ENCODE measurements at regions not wholly inside any gene's neighbourhood (a gene's known extent, or its start where the extent isn't known, plus 50 kb on each side); places are given as distances from the start of the nearest gene placed in this dataset.
"Not testable (repeated sequence)": the region's sequence is repeated elsewhere in the genome, so short reads cannot be mapped to it uniquely, and the experiment has no call there.

DNA sequence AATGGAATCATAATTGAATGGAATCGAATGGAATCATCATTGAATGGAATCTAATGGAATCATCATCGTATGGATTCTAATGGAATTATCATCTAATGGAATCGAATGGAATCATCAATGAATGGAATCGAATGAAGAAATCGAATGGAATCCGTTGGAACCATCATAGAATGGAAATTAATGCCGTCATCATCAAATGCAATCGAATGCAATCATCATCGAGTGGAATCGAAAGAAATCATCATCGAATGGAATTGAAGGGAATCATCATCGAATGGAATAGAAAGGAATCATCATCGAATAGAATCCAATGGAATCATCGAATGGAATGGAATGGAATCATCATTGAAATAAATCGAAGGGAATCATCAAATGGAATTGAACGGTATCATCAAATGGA is 217.2 kb downstream of the SHCBP1 start:
- Histone ChIP-seq H2BK5ac (ENCODE audit: low read length) (no peak overlapping the region), H4K91ac (ENCODE audit: low read depth, low read length, poor library complexity) (no peak overlapping the region), H2AFZ (ENCODE audit: low read length) (no peak overlapping the region), H3K4me1 (ENCODE audit: control insufficient read depth in 2 of 2, insufficient read depth in 1 of 2, low read depth in 1 of 2, low read length in 2 of 2) (no peaks in the 10 kb centered on the region), H3K23ac (ENCODE audit: low read depth, low read length, poor library complexity) (no peak overlapping the region), H2AK5ac (ENCODE audit: low read depth, low read length) (no peak overlapping the region), H3K4me3 (ENCODE audit: low read length in 2 of 2) (no peak overlapping the region), H3K27me3 (ENCODE audit: control insufficient read depth in 3 of 3, insufficient read depth in 3 of 3, low read depth in 1 of 3, low read length in 3 of 3) (no peaks in the 10 kb centered on the region), H4K8ac (ENCODE audit: low read depth, low read length) (no peak overlapping the region), H3K14ac (ENCODE audit: low read length) (no peak overlapping the region), H2BK12ac (ENCODE audit: low read length) (no peak overlapping the region), H3K9ac (ENCODE audit: low read depth, low read length, poor library complexity) (no peak overlapping the region), H3K79me1 (ENCODE audit: low read depth, low read length) (no peaks in the 10 kb centered on the region), H3K9me3 (replicated peaks in 1 of 2; ENCODE audit: control insufficient read depth in 2 of 2, insufficient read depth in 1 of 2, low read depth in 1 of 2, low read length in 2 of 2) (peaks cover 0 to 3% of the 10 kb centered on the region in 2 donors), H3K4me2 (ENCODE audit: insufficient read depth, low read length, poor library complexity, severe bottlenecking) (no peak overlapping the region), H3K4ac (ENCODE audit: low read length) (no peak overlapping the region), H2BK15ac (ENCODE audit: low read length) (no peak overlapping the region), H2BK120ac (ENCODE audit: low read depth, low read length) (no peak overlapping the region), H3K27ac (replicated peaks; ENCODE audit: low read length) (no peak overlapping the region), H3K18ac (ENCODE audit: low read length) (no peak overlapping the region), H3K36me3 (replicated peaks in 1 of 2; ENCODE audit: control insufficient read depth in 2 of 2, insufficient read depth in 2 of 2, low read length in 2 of 2) (no peaks in the 10 kb centered on the region)
- no CpG with 5 or more reads among the region's 16 CpGs for WGBS, 2 donors (ENCODE audit: extremely low coverage in 2 of 2, insufficient read length in 2 of 2, insufficient replicate concordance in 1 of 2)
- DNase-seq (ENCODE audit: low spot score) = no peak

DNA sequence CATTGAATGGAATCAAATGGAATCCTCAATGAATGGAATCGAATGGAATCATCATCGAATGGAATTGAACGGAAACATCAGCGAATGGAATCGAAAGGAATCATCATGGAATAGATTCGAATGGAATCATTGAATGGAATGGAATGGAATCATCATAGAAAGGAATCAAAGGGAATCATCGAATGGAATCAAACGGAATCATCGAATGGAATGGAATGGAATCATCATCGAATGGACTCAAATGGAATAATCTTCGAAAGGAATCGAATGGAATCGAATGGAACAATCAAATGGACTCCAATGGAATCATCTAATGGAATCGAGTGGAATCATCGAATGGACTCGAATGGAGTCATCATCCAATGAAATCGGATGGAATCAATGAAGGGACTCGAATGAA is 222.6 kb downstream of the SHCBP1 start:
- H3K23ac ChIP-seq (ENCODE audit: low read depth, low read length, poor library complexity); H2AFZ ChIP-seq (ENCODE audit: low read length); H2BK5ac ChIP-seq (ENCODE audit: low read length); H2BK120ac ChIP-seq (ENCODE audit: low read depth, low read length); H3K9ac ChIP-seq (ENCODE audit: low read depth, low read length, poor library complexity); H3K36me3 ChIP-seq (replicated peaks in 1 of 2; ENCODE audit: control insufficient read depth in 2 of 2, insufficient read depth in 2 of 2, low read length in 2 of 2); H3K14ac ChIP-seq (ENCODE audit: low read length); H3K18ac ChIP-seq (ENCODE audit: low read length); H3K4me1 ChIP-seq (ENCODE audit: control insufficient read depth in 2 of 2, insufficient read depth in 1 of 2, low read depth in 1 of 2, low read length in 2 of 2); H3K4ac ChIP-seq (ENCODE audit: low read length); H4K91ac ChIP-seq (ENCODE audit: low read depth, low read length, poor library complexity); DNase-seq (ENCODE audit: low spot score); H3K4me3 ChIP-seq (ENCODE audit: low read length in 2 of 2); H2AK5ac ChIP-seq (ENCODE audit: low read depth, low read length); H4K8ac ChIP-seq (ENCODE audit: low read depth, low read length); H3K79me1 ChIP-seq (ENCODE audit: low read depth, low read length); H3K9me3 ChIP-seq (replicated peaks in 1 of 2; ENCODE audit: control insufficient read depth in 2 of 2, insufficient read depth in 1 of 2, low read depth in 1 of 2, low read length in 2 of 2); H3K4me2 ChIP-seq (ENCODE audit: insufficient read depth, low read length, poor library complexity, severe bottlenecking); H3K27ac ChIP-seq (replicated peaks; ENCODE audit: low read length); H2BK15ac ChIP-seq (ENCODE audit: low read length); H3K27me3 ChIP-seq (ENCODE audit: control insufficient read depth in 3 of 3, insufficient read depth in 3 of 3, low read depth in 1 of 3, low read length in 3 of 3); H2BK12ac ChIP-seq (ENCODE audit: low read length): not testable (repeated sequence)
- WGBS, 2 donors (ENCODE audit: extremely low coverage in 2 of 2, insufficient read length in 2 of 2, insufficient replicate concordance in 1 of 2) = no CpG with 5 or more reads among the region's 18 CpGs

DNA sequence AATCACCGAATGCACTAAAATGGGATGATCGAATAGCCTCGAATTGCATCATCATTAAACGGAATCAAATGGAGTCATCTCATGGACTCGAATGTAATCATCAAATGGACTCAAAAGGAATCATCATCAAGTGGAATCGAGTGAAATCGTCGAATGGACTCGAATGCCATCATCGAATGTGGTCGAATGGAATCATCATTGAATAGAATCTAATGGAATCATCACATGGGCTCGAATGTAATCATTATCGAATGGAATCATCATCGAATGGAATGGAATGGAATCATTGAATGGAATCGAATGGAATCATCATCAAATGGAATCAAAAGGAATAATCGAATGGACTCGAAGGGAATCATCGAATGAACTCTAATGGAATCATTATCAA is 224.3 kb downstream of the SHCBP1 start:
- H2AFZ ChIP-seq (ENCODE audit: low read length); H4K91ac ChIP-seq (ENCODE audit: low read depth, low read length, poor library complexity); H3K4me1 ChIP-seq (ENCODE audit: control insufficient read depth in 2 of 2, insufficient read depth in 1 of 2, low read depth in 1 of 2, low read length in 2 of 2); H3K4me3 ChIP-seq (ENCODE audit: low read length in 2 of 2); H3K4ac ChIP-seq (ENCODE audit: low read length); H3K18ac ChIP-seq (ENCODE audit: low read length); H3K9me3 ChIP-seq (replicated peaks in 1 of 2; ENCODE audit: control insufficient read depth in 2 of 2, insufficient read depth in 1 of 2, low read depth in 1 of 2, low read length in 2 of 2); H3K79me1 ChIP-seq (ENCODE audit: low read depth, low read length); H3K27me3 ChIP-seq (ENCODE audit: control insufficient read depth in 3 of 3, insufficient read depth in 3 of 3, low read depth in 1 of 3, low read length in 3 of 3); H2BK15ac ChIP-seq (ENCODE audit: low read length); H3K4me2 ChIP-seq (ENCODE audit: insufficient read depth, low read length, poor library complexity, severe bottlenecking); H2AK5ac ChIP-seq (ENCODE audit: low read depth, low read length); H3K23ac ChIP-seq (ENCODE audit: low read depth, low read length, poor library complexity); H3K27ac ChIP-seq (replicated peaks; ENCODE audit: low read length); H2BK120ac ChIP-seq (ENCODE audit: low read depth, low read length); H3K9ac ChIP-seq (ENCODE audit: low read depth, low read length, poor library complexity); H4K8ac ChIP-seq (ENCODE audit: low read depth, low read length); H3K14ac ChIP-seq (ENCODE audit: low read length); H3K36me3 ChIP-seq (replicated peaks in 1 of 2; ENCODE audit: control insufficient read depth in 2 of 2, insufficient read depth in 2 of 2, low read length in 2 of 2); H2BK5ac ChIP-seq (ENCODE audit: low read length); DNase-seq (ENCODE audit: low spot score); H2BK12ac ChIP-seq (ENCODE audit: low read length): not testable (repeated sequence)
- no CpG with 5 or more reads among the region's 18 CpGs for WGBS, 2 donors (ENCODE audit: extremely low coverage in 2 of 2, insufficient read length in 2 of 2, insufficient replicate concordance in 1 of 2)

DNA sequence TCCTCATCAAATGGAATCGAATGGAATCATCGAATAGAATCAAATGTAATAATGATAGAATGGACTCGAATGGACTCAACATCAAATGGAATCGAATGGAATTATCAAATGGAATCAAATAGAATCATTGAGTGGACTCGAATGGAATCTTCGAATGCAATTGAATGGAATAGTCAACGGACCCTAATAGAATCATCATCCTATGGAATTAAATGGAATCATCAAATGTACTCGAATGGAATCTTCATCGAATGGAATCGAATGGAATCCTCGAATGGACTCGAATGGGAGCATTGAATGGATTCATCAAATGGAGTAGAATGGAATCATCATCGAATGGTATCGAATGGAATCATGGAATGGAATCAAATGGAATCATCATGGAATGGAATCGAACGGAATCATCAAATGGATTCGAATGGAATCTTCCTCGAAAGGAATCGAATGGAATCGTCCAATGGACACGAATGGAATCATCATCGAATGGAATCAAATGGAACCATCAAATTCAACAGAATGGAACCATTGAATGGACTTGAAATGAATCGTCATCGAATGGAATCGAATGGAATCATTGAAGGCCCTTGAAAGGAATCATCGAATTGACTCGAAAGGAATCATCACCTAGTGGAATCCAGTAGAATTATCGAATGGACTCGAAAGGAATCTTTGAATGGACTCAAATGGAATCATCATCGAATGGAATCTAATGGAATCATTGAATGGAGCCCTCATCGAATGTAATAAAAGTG is 224.9 kb downstream of the SHCBP1 start:
- H3K36me3 ChIP-seq (replicated peaks in 1 of 2; ENCODE audit: control insufficient read depth in 2 of 2, insufficient read depth in 2 of 2, low read length in 2 of 2); H3K4ac ChIP-seq (ENCODE audit: low read length); H3K14ac ChIP-seq (ENCODE audit: low read length); H4K8ac ChIP-seq (ENCODE audit: low read depth, low read length); H3K18ac ChIP-seq (ENCODE audit: low read length); H3K4me2 ChIP-seq (ENCODE audit: insufficient read depth, low read length, poor library complexity, severe bottlenecking); H2BK15ac ChIP-seq (ENCODE audit: low read length); H4K91ac ChIP-seq (ENCODE audit: low read depth, low read length, poor library complexity); H2AFZ ChIP-seq (ENCODE audit: low read length); H3K4me1 ChIP-seq (ENCODE audit: control insufficient read depth in 2 of 2, insufficient read depth in 1 of 2, low read depth in 1 of 2, low read length in 2 of 2); H3K27ac ChIP-seq (replicated peaks; ENCODE audit: low read length); H3K27me3 ChIP-seq (ENCODE audit: control insufficient read depth in 3 of 3, insufficient read depth in 3 of 3, low read depth in 1 of 3, low read length in 3 of 3); H2BK5ac ChIP-seq (ENCODE audit: low read length); H2BK12ac ChIP-seq (ENCODE audit: low read length); H3K23ac ChIP-seq (ENCODE audit: low read depth, low read length, poor library complexity); H3K79me1 ChIP-seq (ENCODE audit: low read depth, low read length); H3K9ac ChIP-seq (ENCODE audit: low read depth, low read length, poor library complexity); H2AK5ac ChIP-seq (ENCODE audit: low read depth, low read length); H3K4me3 ChIP-seq (ENCODE audit: low read length in 2 of 2); H3K9me3 ChIP-seq (replicated peaks in 1 of 2; ENCODE audit: control insufficient read depth in 2 of 2, insufficient read depth in 1 of 2, low read depth in 1 of 2, low read length in 2 of 2); H2BK120ac ChIP-seq (ENCODE audit: low read depth, low read length): not testable (repeated sequence)
- DNase-seq (ENCODE audit: low spot score) = peak; percentile 14
- no CpG with 5 or more reads among the region's 31 CpGs for WGBS, 2 donors (ENCODE audit: extremely low coverage in 2 of 2, insufficient read length in 2 of 2, insufficient replicate concordance in 1 of 2)

All from neuronal stem cell (in vitro differentiated cells).